ENCODE measurements at regions not wholly inside any gene's neighbourhood (a gene's known extent, or its start where the extent isn't known, plus 50 kb on each side); places are given as distances from the start of the nearest gene placed in this dataset.
"Not testable (repeated sequence)": the region's sequence is repeated elsewhere in the genome, so short reads cannot be mapped to it uniquely, and the experiment has no call there.

DNA sequence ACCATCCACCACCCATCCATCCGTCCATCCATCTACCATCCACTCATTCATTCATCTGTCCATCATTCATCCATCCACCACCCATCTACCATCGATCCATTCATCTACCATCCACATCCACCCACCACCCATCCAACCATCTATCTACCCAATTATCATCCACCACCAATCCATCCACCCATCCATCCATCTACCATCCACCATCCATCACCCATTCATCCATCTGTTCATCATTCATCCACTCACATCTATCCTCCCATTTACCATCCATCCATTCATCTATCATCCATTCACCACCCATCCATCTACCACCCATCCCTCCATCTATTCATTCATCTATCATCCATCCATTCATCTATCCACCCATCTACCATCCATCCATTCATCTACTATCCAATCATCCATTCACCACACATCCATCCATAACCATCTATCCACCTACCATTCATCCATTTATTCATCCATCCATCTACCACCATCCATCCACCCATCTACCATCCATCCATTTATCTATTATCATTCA is 188.8 kb downstream of the JCAD start:
- Mint-ChIP-seq H3K27me3 (ENCODE audit: low read depth) (peaks cover 2% of the 10 kb centered on the region), H3K27ac (no peak overlapping the region), H3K36me3 (ENCODE audit: low read depth) (no peaks in the 10 kb centered on the region), H3K4me3 (ENCODE audit: low read depth) (no peak overlapping the region), H3K4me1 (ENCODE audit: low read depth) (no peaks in the 10 kb centered on the region), H3K9me3 (no peaks in the 10 kb centered on the region)
- intact Hi-C loops (cut with micrococcal nuclease), result no loop called here
- DNase-seq (ENCODE audit: low spot score), result no peak

DNA sequence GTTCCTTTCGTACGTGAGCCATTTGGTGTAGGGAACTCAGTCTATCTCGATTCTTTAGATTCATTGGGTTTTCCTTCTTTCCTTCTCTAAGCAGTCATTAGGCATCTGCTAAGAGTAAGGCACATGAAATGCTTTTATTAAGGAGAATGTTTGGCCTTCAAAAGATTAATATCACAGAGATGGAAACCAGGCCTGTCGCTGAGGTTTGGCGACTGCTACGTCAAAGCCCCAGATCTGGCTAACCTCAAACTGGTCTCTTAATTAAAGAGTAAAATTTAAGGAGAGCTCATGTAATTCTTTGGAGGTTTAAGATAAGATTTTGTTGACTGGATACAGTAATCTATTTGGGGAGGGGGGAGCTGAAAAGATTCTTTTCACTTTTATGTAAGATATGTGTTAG is 189.8 kb downstream of the JCAD start:
- Mint-ChIP-seq H3K9me3 (no peaks in the 10 kb centered on the region), H3K4me1 (ENCODE audit: low read depth) (no peaks in the 10 kb centered on the region), H3K27ac (no peak overlapping the region), H3K36me3 (ENCODE audit: low read depth) (no peaks in the 10 kb centered on the region), H3K27me3 (ENCODE audit: low read depth) (peaks cover under 1% of the 10 kb centered on the region), H3K4me3 (ENCODE audit: low read depth) (no peak overlapping the region)
- intact Hi-C loops (cut with micrococcal nuclease), result no loop called here
- DNase-seq (ENCODE audit: low spot score), result no peak

DNA sequence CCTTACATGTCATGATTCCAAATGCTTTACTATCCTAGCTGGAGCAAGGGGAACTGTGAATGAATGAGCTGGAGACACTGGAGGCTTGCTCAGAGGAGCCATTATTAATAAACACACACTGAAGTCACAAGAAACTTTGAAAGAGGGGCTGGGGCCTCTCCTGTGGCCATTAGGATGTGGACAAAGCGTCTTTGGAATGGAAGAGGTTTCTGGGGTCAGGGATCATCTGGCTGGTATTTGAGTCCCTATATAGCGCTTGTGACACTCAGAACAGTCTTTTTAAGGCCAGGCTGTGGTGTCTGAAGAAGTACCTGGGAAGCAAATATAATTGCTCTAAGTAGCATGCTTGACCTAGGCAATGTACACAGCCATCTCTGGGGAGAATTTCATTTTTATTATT is 193.0 kb downstream of the JCAD start:
- intact Hi-C loops (cut with micrococcal nuclease), result no loop called here
- H3K4me1 Mint-ChIP-seq (ENCODE audit: low read depth), result no peaks in the 10 kb centered on the region
- H3K27me3 Mint-ChIP-seq (ENCODE audit: low read depth), result peaks cover 2% of the 10 kb centered on the region

DNA sequence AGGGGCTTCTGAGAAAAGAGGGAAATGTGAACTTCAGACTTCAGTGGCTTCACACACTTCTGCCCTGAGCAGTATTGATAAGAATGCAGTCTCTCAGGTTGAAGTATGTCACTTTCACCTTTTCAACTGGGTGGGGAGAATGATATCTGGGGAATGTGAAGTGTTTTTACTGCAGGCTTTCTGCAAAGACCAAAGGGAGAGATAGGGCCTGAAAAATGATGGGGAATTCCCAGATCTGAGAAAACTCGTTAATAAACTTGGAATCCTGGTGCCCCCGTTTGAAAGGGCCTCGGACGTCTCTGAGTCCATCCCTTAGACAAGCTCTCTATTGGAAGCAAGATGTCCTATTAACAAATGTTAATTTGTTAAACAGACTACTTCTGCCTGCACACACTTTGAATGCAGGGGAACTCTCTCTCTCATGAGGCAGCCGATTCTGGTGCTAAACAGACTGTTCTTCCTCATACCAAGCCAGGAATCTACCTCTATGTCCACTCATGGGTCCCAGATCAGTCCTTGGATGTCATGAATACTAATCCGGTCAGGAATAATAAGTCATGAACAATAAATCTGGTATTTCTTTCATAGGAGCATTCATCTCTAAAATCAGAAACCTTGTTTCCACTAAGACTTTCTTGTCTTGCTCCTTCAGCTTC is 193.6 kb downstream of the JCAD start:
- peaks cover 2% of the 10 kb centered on the region for H3K27me3 Mint-ChIP-seq (ENCODE audit: low read depth)
- H3K4me3 Mint-ChIP-seq (ENCODE audit: low read depth), result no peak overlapping the region
- H3K4me1 Mint-ChIP-seq (ENCODE audit: low read depth), result no peaks in the 10 kb centered on the region
- no peaks in the 10 kb centered on the region for H3K36me3 Mint-ChIP-seq (ENCODE audit: low read depth)
- intact Hi-C loops (cut with micrococcal nuclease), result no loop called here
- no peaks in the 10 kb centered on the region for H3K9me3 Mint-ChIP-seq
- H3K27ac Mint-ChIP-seq, result no peak overlapping the region
- no peak for DNase-seq (ENCODE audit: low spot score)

More for the DNA sequence above, 193.0 kb downstream of the JCAD start:
- DNase-seq (ENCODE audit: low spot score), result no peak
- Mint-ChIP-seq H3K4me3 (ENCODE audit: low read depth) (no peak overlapping the region), H3K9me3 (no peaks in the 10 kb centered on the region), H3K36me3 (ENCODE audit: low read depth) (no peaks in the 10 kb centered on the region), H3K27ac (no peak overlapping the region)

DNA sequence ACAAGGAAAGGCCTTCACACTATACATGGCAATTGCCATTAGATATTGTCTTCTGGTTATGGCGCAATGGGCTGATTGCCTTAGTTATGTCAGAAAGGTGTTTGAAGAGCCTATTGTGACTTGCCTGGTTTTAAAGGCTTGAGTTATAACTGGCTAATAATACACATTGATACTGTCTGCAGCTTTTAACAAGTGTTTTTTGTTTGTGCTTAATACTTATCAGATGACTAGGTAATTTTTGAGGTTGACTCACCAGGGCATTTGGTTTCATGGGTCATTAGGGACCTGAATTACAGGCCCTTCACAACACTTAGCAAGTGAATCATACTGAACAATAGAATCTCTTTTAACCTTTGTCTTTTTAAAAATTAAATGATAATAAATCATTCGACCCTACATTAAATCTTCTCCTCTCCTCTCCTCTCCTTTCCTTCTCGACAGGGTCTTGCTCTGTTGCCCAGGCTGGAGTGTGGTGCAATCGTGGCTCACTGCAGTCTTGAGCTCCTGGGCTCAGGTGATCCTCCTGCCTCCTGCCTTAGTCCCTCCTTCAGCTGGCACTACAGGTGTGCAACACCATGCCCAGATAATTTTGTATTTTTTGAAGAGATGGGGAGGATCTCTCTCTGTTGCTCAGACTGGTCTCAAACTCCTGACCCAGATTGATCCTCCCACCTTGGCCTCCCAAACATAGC is 196.3 kb downstream of the JCAD start:
- no peaks in the 10 kb centered on the region for H3K9me3 Mint-ChIP-seq
- intact Hi-C loops (cut with micrococcal nuclease), result no loop called here
- no peak for DNase-seq (ENCODE audit: low spot score)
- no peaks in the 10 kb centered on the region for H3K36me3 Mint-ChIP-seq (ENCODE audit: low read depth)
- peaks cover 6% of the 10 kb centered on the region for H3K27me3 Mint-ChIP-seq (ENCODE audit: low read depth)
- no peaks in the 10 kb centered on the region for H3K4me1 Mint-ChIP-seq (ENCODE audit: low read depth)
- H3K4me3 Mint-ChIP-seq (ENCODE audit: low read depth), result no peak overlapping the region
- H3K27ac Mint-ChIP-seq, result no peak overlapping the region

DNA sequence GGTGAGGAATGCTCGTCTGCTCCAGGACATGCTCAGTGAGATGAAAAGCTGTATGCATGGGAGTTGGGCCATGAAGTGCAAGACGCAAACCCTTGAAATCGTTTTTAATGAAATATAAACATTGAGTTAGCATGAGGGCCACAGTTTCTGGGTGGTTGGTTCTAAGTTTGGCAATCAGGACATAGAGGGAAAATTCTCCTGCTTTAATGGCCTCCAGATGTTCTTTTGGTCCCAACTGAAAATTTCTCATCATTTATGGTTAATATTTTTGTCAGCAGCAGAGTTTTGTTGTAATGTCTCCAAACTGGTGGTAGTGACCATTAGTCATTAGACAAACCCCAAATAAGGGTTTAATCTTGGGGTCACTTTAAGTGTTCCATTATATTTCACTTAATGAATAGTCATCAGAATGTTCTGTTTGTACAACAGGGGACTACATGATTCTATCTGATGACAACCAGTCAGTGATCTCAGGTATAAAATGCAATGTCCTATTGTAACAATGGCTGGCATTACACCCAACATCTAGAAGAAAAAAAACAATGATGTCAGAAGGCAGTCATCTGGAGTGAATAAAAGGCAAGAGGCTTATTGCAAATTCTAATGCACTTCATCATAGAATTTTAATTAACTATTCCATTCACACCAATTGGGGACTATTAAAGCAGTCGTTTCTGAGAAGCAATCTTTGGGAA is 197.4 kb downstream of the JCAD start:
- H3K36me3 Mint-ChIP-seq (ENCODE audit: low read depth), result no peaks in the 10 kb centered on the region
- H3K27me3 Mint-ChIP-seq (ENCODE audit: low read depth), result peaks cover 6% of the 10 kb centered on the region
- no peak overlapping the region for H3K4me3 Mint-ChIP-seq (ENCODE audit: low read depth)
- H3K4me1 Mint-ChIP-seq (ENCODE audit: low read depth), result no peaks in the 10 kb centered on the region
- intact Hi-C loops (cut with micrococcal nuclease), result no loop called here
- no peaks in the 10 kb centered on the region for H3K9me3 Mint-ChIP-seq
- DNase-seq (ENCODE audit: low spot score), result no peak
- H3K27ac Mint-ChIP-seq, result no peak overlapping the region

DNA sequence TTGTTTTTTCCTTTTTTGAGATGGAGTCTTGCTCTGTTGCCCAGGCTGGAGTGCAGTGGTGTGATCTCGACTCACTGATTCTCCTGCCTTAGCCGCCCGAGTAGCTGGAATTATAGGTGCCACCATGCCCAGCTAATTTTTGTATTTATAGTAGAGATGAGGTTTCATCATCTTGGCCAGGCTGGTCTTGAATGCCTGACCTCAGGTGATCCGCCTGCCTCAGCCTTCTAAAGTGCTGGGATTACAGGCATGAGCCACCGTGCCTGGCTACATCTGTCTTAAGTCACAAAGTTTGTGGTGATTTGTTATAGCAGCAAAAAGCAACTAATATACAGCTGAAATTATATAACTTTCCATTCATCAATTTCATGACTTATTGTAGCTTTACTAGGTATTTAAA is 198.2 kb downstream of the JCAD start:
- not testable (repeated sequence) for H3K9me3 Mint-ChIP-seq; H3K36me3 Mint-ChIP-seq (ENCODE audit: low read depth)

DNA sequence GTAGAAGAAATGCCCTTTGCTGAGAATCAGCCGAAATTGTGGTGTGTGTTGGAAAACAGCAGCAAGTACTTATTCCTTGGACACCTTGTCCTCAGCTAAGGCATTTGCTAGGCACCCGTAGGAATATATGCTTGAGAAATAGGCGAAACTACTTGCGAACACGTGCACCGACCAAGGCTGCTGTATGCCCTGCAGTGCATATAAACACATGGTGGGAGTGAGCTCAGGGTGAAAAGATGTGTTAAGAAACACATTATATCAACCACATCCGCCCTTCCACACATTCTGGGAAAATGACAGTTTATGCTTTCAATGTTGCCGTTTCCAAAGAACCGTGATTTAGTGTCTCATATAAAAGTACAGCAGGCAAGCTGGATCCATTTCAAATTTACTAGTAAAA is 199.2 kb downstream of the JCAD start:
- no peaks in the 10 kb centered on the region for H3K36me3 Mint-ChIP-seq (ENCODE audit: low read depth)
- H3K4me1 Mint-ChIP-seq (ENCODE audit: low read depth), result no peaks in the 10 kb centered on the region
- no peaks in the 10 kb centered on the region for H3K9me3 Mint-ChIP-seq
- peaks cover 6% of the 10 kb centered on the region for H3K27me3 Mint-ChIP-seq (ENCODE audit: low read depth)
- no peak for DNase-seq (ENCODE audit: low spot score)
- H3K27ac Mint-ChIP-seq, result no peak overlapping the region
- intact Hi-C loops (cut with micrococcal nuclease), result no loop called here
- no peak overlapping the region for H3K4me3 Mint-ChIP-seq (ENCODE audit: low read depth)

More for the DNA sequence above, 198.2 kb downstream of the JCAD start:
- H3K4me1 Mint-ChIP-seq (ENCODE audit: low read depth); intact Hi-C loops (cut with micrococcal nuclease); DNase-seq (ENCODE audit: low spot score); H3K27ac Mint-ChIP-seq; H3K27me3 Mint-ChIP-seq (ENCODE audit: low read depth); H3K4me3 Mint-ChIP-seq (ENCODE audit: low read depth): not testable (repeated sequence)

DNA sequence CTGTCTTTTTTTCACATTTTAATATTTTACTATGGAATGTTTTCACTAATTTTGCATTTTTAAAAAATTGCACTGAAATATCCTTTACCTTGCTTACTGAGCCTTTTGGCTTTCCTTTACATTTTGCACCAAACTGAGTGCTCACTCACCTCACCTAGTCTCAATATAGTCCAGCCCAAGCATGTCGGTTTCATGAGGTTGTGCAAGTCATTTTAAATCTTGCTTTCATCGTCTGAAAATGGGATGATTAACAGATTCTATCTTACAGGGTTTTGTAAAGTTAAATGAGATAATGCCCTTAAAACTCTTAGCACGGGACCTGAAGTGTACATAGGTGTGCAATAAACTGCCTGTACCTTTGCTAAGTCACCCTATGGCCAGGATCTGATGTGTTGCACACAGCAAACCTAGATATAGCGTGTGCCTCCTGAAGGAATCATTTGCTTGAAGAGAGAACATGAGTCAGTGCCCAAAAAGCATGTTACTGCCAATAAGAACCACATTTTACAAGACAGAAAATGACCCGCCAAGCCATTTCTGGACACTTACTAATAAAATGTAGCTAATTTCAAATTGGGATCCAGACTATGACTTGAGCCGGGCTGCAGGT is 199.8 kb downstream of the JCAD start:
- Mint-ChIP-seq H3K27ac (no peak overlapping the region), H3K36me3 (ENCODE audit: low read depth) (no peaks in the 10 kb centered on the region), H3K4me1 (ENCODE audit: low read depth) (no peaks in the 10 kb centered on the region), H3K27me3 (ENCODE audit: low read depth) (peaks cover 6% of the 10 kb centered on the region), H3K9me3 (no peaks in the 10 kb centered on the region), H3K4me3 (ENCODE audit: low read depth) (no peak overlapping the region)
- no peak for DNase-seq (ENCODE audit: low spot score)
- intact Hi-C loops (cut with micrococcal nuclease), result no loop called here

DNA sequence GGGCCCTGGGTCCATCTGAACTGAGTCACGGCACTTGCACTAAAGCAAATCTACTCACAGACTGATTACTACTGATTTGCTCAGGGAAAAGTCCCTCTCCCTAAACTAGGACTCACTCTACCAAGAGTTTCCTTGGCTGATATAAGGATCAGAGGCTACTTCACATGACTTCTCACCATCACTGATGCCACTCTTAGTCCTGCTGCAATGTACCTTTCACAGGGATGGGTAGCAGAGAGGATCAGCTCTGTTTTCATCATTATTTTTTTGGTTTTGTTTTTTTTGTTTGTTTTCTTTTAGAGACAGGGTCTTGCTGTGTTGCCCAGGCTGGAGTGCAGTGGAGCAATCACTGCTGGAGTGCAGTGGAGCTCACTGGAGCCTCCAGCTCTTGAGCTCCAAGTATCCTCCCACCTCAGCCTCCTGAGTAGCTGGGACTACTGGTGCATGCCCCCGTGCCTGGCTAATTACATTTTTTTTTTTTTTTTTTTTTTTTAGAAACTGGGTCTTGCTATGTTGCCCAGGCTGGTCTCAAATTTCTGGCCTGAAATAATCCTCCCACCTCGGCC is 200.6 kb downstream of the JCAD start:
- no peak for DNase-seq (ENCODE audit: low spot score)
- Mint-ChIP-seq H3K36me3 (ENCODE audit: low read depth) (no peaks in the 10 kb centered on the region), H3K4me1 (ENCODE audit: low read depth) (no peaks in the 10 kb centered on the region), H3K27ac (no peak overlapping the region), H3K27me3 (ENCODE audit: low read depth) (peaks cover 6% of the 10 kb centered on the region), H3K4me3 (ENCODE audit: low read depth) (no peak overlapping the region), H3K9me3 (no peaks in the 10 kb centered on the region)
- intact Hi-C loops (cut with micrococcal nuclease), result no loop called here

DNA sequence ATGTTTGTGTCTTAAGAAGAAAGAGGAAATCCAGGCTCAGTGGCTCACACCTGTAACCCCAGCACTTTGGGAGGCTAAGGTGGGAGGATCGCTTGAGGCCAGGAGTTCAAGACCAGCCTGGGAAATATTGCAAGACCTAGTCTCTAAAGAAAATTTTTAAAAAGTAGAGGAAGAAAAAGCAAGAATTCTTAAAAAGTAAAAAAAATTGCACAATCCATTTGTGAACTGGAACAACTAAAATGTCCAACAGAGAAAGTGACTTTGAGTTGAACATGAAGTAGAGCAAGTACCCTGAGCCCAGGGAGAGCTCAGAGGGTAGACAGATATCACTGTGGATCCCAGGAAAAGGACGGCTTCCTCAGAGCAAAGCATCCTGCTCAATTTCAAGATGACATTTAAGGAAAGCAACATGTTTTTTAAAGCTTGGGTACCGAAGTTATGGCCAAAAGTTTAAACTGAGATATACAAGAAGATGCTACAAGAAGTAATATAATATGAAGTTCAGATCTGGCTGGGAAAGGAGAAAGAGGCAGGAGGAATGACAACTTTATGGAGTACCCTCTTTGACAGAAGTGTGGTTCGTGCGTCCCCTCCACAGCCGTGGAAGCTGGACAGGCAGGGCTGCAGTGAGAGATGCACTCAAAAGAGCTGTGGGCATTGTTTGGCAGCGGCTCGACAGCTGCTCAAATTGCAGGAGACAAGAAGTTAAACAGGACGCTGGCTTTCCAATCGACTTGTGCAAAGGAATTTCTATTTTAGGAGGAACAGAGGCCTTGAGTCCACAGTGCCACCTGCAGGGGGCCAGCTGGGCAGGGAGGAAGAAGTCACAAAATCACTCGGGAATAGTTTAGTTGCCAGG is 201.3 kb downstream of the JCAD start:
- no peak for DNase-seq (ENCODE audit: low spot score)
- no peak overlapping the region for H3K4me3 Mint-ChIP-seq (ENCODE audit: low read depth)
- intact Hi-C loops (cut with micrococcal nuclease), result no loop called here
- no peaks in the 10 kb centered on the region for H3K36me3 Mint-ChIP-seq (ENCODE audit: low read depth)
- H3K4me1 Mint-ChIP-seq (ENCODE audit: low read depth), result no peaks in the 10 kb centered on the region
- H3K27ac Mint-ChIP-seq, result no peak overlapping the region
- no peaks in the 10 kb centered on the region for H3K9me3 Mint-ChIP-seq
- peaks cover 6% of the 10 kb centered on the region for H3K27me3 Mint-ChIP-seq (ENCODE audit: low read depth)

DNA sequence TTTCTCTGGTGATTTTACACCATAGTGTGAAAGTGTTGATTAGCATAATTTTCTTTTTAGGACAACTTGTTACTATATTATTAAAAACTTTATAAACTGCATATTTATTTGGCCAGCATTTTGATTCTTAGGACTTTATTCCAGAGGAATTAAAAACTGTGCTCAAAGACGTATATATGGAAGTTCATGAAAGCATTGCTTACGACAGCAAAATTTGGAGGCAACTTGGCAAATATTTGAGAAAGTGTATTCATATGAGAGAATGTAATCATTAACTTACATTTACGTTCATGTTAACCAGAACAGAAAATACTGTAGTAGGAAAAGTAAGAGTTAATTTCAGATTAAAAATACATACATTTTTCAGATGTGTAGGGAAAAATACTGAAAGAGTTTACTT is 203.1 kb downstream of the JCAD start:
- H3K9me3 Mint-ChIP-seq, result no peaks in the 10 kb centered on the region
- H3K36me3 Mint-ChIP-seq (ENCODE audit: low read depth), result no peaks in the 10 kb centered on the region
- intact Hi-C loops (cut with micrococcal nuclease), result no loop called here
- peaks cover 6% of the 10 kb centered on the region for H3K27me3 Mint-ChIP-seq (ENCODE audit: low read depth)
- no peak for DNase-seq (ENCODE audit: low spot score)
- H3K4me1 Mint-ChIP-seq (ENCODE audit: low read depth), result no peaks in the 10 kb centered on the region
- no peak overlapping the region for H3K27ac Mint-ChIP-seq
- no peak overlapping the region for H3K4me3 Mint-ChIP-seq (ENCODE audit: low read depth)
